ENCODE measurements at regions not wholly inside any gene's neighbourhood (a gene's known extent, or its start where the extent isn't known, plus 50 kb on each side); places are given as distances from the start of the nearest gene placed in this dataset.
A peak's percentile ranks its signal among the peaks of the same experiment; 100 is the strongest.

DNA sequence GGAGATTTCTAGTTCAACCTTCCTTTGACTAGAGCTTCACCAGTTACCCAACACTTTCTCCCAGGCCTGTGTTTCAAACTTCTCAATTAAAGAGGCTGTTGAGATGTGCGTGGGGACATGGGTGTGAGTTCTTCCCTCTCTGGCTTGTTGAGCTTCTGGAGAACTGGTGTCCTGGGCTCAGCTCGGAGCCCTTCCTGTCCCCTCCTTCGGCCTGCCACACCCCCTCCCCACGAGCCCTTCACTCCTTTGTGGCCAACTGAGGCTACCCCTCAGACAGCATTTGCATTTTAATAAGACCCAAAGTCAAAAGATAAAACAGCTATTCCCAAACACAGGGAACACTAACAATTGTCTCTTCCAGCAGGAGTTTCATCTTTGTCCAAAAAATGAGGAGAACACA lies 123.3 kb upstream of the MLN start:
- intact Hi-C loops (cut with DNase I): no loop called here
- no peak for DNase-seq

DNA sequence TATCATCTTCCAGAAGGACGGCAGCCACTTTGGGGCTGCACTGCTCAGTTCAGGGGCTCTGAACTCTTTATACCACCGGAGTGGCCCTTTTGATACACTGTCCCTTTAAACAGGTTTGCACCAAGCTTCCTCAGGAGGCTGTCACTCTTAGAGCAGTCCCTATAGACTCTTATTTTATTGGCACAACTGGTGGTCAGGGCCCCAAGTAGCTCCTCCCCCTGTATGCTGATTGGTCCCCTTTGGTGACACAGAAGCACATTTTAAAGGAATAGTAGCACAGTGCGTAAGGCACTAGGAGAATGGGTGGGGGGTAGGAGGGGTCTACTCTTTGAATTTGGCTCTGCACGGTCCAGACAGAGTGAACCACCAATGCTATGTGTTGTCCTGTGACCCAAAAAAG lies 122.6 kb upstream of the MLN start:
- intact Hi-C loops (cut with DNase I): no loop called here
- no peak for DNase-seq

DNA sequence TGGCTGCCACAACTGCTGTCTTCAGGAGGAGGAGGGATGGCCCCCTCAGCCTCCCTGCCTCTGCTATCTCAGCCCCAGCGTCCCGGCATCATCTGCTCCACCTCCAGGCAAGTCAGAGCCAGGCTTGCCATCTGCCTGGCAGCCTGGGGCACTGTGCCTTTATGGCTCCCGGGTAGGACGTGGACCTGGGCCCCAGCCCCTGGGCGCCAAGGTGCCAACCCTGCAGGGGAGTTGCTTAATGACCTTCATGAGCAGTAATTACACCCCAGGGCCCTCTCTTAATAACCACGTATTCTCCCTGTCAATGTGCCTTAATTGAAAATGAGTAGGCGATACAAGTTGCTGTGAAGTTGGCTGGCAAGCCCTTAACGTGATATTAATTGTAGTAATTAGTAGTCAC lies 122.1 kb upstream of the MLN start:
- intact Hi-C loops (cut with DNase I): no loop called here
- no peak for DNase-seq

DNA sequence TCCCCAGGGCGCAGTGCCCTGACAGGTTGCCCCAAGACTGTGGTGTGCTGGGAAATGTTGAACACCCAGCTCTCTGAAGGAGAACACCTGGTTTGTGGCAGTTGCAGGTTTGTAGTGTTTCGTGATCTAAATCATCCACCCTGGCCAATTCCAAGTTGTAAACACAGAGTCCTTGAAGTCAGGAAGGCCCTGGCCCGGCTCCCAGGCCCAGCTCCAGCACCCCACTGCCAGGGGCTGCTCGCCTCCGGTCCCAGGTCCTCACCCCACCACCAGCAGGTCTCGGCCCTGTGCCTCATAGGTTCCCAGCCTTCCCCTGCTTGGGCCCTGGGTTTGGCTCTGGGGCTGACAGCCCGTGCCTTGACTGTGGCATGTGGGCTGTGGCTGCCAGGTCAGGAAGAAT lies 121.4 kb upstream of the MLN start:
- intact Hi-C loops (cut with DNase I): no loop called here
- DNase-seq: no peak

DNA sequence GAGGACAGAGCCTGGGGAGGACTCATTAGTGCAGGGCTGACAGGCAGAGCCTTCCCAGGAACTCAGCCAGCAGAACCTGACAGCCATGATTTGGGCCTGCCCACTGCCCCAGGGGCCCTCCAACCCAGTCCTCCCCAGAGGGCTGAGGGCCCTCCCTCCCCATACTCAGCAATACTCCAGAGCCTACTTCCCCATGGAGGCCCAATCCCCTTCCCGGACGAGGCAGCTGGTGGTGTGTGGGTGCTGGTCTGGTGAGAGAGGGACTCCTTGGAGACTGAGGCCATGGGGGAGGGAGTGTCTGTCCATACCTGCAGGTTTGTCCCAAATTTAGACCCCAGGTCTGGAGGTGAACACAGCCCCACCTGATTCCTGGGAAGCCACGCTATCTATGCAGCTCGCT lies 120.9 kb upstream of the MLN start:
- DNase-seq: no peak
- intact Hi-C loops (cut with DNase I): no loop called here

DNA sequence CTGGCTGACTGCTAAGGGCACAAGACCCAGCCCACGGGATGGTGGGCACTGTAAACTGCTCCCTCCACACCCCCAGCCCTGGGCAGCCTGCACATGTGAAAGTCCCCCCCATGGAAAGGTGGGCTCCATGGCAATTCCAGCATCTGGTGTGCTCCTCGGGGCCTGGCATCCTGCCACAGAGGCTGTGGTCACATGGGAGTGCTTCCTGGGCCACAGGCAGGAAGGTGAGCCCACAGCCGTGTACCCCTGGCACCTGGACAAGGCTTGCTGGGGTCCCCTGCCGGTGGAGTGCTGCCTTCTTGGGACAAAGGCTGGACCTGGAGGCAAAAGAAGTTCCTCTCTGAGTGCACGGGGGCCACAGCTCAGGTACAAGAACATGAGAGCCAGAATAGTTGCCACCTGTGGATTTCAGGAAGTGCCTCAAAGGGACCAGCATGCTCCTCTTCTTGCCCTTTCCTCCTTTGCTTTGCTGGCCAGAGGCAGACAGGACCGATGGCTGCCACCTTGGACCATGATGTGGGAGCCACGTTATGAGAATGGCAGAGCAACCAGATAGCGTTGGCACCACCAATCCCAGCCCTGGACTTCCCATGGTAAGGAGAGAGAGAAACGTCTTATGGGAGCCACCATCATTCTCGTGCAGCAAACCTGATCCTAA lies 120.2 kb upstream of the MLN start:
- DNase-seq: no peak
- intact Hi-C loops (cut with DNase I): no loop called here

DNA sequence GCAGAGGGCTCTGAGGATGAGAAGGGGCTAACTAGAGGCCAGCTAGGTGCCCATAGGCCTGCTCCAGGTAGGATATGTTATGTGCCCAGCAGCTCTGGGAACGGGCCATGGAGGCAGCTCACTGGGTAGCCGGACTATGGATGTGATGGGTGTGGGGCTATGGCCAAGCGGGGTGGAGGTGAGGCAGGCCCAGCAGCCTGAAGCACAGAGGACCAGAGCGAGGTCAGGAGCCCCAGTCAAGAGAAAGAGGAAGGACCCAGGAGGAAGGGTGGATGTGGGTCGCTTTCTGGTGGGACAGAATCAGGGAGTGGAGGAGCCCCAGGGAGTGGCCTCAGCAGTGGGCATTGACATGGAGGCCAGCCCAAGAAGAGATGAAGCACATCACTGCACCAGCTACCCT lies 117.9 kb upstream of the MLN start:
- intact Hi-C loops (cut with DNase I): no loop called here
- no peak for DNase-seq

DNA sequence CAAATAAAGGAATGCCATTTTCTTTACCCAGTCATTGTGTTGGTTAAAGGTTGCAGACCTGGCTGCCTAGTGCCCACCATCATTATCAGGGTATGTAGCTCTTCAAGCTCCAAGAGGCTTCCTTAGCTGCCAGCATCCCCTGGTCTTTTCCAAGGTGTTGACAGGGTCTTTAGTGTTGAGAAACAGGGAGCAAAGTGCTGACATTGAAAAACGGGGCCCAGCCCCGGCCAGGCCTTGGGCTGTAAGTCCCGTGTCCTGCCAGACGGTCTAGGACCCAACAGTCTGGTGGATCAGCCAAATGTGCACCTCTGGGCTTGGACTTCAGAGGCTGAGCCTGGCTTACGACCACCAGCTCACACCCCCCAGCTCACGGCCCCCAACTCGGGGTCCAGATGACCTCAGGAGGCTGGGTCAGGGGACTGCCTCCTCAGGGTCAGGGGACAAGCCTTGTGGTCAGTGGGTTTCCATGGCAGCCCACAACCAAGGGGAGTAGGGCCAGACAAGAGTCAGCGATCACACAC lies 114.4 kb upstream of the MLN start:
- no peak for DNase-seq
- intact Hi-C loops (cut with DNase I): no loop called here

DNA sequence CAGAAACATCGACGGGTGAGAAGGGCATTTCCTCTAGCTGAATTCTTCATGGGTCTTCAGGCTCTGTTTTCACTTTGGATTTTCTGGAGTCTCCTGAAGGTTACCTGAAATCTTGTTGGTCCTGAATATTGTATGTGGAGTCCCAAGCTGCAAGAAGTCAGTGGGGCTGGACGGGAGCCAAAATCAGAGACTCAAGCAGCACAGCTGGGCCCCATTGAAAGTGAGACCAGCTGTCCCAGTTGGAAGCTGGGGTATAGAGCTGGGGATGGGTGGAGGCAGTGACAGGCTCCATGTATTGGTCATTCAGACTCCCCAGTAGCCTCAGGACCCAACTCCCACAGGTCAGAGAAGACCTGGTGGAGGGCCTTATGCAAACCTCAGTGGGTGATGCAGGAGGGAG lies 111.3 kb upstream of the MLN start:
- intact Hi-C loops (cut with DNase I): no loop called here
- peak in 3 of 42 donors; percentile 9 to 50 (median 15) for DNase-seq

DNA sequence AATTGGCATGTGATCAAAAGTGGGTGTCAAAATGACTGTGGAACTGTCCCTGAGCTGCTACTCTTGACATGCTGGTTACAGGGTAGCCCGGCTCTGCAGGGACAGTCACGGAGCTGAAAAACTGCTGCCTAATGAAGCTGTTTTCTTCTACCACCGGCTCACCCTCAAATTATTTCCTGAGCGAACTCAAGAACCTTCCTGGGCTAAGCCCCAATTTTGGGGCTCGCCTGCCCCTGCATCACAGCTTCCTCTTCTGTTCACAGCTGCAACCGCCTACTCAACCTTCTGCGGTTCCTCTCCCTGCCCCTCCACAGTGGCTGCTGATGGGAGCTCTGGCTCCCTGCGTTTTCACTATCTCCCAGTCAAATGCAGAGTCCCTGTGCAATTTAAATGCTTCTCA lies 110.8 kb upstream of the MLN start:
- peak in 33 of 42 donors; percentile 12 to 75 (median 38) for DNase-seq

DNA sequence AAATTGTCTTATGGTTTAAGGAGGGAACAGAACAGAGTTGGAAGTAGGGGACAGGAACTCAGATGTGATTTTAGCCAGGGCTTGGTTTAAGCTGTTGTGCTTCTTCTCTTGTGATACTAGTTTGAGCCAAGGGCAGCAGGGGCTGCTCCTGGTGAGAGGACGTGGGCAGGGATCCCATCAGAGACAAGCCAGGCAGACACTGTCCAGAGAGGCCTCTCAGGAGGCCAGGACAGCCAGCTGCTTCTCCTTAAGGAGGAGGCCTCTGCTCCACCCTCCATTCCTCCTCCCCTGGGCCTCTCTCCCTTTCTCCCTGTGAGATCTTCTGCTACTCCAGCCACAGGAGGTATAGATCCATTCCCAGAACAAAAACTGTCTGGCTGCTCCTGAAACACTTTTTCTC lies 108.4 kb upstream of the MLN start:
- intact Hi-C loops (cut with DNase I): no loop called here
- no peak for DNase-seq

More for the DNA sequence above, 110.8 kb upstream of the MLN start:
- intact Hi-C loops (cut with DNase I): no loop called here

DNA sequence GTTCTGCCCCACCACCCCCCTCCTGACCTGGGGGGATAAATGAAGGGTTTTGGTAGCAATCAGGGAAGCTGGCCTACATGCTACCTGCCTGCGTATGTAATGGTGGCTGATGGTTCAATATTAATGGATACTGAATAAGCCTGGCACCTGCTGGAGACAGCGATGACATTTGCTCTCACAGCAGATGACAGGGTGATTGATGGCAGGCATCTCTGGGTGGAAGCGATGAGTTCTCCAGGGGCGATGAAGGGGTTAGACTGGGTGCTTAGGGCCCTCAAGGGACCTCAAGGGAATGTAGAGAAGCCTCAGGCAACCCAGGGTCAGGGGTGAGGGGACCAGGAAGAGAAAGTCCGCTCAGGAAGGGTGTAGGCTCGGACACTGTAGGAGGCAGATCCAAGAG lies 107.7 kb upstream of the MLN start:
- intact Hi-C loops (cut with DNase I): no loop called here
- no peak for DNase-seq

DNA sequence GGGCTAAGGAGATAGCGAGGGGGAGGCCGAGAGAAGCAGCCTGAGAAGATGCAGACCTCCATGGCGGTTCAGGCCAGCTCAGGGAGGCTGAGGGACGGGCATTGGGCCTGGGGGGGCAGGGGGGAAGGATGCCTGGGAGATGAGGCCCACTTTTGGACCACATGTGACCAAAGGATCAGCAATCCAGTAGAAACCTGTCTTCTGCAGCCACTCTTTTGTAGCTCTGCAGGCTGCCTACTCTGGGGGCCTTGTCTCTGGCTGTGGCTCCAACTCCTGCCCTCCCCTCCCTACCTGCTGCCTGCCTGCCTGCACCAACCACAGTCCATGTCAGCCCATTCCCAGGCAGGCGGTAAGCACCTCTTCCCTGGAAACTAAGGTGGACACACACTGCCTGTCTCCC lies 106.8 kb upstream of the MLN start:
- intact Hi-C loops (cut with DNase I): no loop called here
- no peak for DNase-seq

DNA sequence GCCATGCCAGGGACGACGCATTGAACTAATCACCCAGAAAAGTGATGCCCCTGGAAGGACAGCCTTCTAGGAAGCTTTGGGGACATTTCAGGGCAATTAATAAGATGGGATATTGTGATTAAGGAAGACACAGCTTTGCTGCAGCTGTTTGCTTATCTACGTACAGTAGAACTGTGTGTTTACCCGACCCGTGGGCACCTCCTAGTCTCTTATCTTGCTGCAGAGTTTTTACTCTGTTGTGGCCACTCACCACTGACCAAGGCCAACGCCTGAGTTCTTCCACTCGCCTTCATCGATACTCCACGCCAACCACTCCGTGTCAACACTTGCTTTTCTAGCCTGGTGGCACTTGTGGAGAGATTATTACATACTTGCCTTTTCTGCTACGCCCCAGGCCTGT lies 105.9 kb upstream of the MLN start:
- no peak for DNase-seq
- intact Hi-C loops (cut with DNase I): no loop called here

DNA sequence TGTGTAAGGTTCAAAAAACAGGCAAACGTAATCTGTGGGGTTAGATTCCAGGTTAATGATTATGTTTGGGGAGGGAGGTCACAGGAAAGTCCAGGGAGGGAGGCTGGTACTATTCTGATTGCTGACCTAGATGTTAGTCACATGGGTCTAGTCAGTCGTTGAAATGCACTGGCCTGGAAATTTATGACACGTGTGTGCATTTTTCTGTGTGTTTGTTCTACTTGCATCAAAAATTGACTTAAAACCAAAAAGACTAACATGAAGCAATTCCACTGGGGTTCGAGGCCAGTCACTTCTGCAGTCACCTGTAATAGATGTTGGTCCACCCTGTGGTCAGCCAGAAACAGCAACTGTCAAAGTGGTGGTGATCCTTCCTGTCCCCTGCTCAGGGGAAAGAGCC lies 104.2 kb upstream of the MLN start:
- DNase-seq: no peak

DNA sequence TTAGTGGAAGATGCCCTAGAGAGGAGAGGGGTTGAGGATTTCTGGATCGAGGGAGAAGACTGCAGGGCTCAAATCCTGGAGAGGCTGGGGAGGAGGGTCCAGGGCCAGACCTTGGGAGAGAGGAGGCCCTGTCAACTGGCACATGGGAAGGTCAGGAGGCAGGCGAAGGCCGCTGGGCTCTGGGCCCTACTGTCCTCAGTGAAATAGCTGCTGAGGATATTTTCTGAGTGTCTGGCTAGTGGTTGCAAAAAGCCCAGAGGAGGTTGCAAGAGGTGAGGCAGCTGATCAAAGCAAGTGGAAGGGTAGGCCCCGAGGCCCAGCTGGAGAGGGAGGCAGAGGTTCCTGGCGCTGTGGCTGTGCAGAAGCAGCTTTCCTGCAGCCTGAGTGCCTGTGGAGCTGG lies 103.4 kb upstream of the MLN start:
- no peak for DNase-seq
- intact Hi-C loops (cut with DNase I): no loop called here

More for the DNA sequence above, 104.2 kb upstream of the MLN start:
- intact Hi-C loops (cut with DNase I): no loop called here

DNA sequence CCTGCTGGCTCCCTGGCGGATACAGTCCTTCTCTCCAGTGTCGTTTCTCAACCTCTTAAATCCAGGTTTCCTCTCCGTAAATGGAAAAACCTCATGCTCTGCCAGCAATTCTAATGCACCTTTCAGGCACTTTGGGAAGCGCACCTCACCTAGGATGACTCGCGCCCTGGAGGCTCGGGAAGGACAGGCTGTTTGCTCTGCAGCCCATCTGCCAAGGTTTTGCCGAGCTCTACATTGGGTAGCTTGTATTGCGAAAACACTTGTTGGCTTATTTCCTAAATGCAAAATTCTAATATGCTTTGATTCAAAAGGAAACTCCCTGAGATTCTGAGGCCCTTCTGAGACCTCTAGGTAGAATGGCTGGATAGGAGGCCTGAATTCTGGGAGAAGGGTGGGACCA lies 102.6 kb upstream of the MLN start:
- intact Hi-C loops (cut with DNase I): no loop called here
- no peak for DNase-seq

DNA sequence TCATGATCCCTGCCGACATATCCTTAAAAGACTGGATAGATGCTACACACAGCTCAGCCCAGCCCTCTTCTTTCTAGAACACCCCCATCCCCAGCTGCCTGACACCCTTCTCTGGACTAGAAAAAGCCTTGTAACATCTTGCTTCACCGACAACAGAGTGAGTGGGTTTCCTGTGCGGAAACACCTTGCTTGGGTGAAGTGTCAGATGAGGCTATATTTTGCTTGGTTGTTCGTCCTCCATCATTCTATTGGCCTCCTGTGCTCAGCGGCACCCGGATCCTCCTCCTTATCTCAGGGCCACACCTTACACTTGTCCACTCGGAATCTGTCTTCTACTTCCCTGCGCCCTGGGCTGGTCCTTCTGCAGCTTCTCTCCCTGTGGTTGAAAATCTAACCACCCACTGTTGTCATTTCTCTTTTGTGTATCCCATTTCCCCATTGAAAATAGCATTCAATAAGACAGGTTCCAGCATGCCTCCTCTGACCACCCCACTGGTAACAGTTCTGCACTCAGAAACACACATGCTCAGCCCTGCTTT lies 101.3 kb upstream of the MLN start:
- intact Hi-C loops (cut with DNase I): no loop called here

DNA sequence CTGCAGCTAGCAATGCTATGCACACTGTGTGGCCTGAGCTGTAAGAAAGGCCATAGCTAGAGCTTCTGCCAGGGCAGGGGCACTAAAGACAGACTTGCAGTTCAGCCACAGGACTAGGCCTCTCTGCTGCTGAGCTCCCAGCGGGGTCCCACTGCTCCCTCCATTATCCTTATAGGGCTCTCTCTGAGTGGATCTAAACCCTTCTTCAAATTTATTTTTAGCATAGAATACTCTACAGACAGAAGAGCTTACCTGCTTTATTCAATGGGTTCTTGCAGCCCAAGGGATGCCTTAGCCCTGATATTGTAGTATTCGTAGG lies 100.9 kb upstream of the MLN start:
- intact Hi-C loops (cut with DNase I): no loop called here

More for the DNA sequence above, 101.3 kb upstream of the MLN start:
- no peak for DNase-seq

DNA sequence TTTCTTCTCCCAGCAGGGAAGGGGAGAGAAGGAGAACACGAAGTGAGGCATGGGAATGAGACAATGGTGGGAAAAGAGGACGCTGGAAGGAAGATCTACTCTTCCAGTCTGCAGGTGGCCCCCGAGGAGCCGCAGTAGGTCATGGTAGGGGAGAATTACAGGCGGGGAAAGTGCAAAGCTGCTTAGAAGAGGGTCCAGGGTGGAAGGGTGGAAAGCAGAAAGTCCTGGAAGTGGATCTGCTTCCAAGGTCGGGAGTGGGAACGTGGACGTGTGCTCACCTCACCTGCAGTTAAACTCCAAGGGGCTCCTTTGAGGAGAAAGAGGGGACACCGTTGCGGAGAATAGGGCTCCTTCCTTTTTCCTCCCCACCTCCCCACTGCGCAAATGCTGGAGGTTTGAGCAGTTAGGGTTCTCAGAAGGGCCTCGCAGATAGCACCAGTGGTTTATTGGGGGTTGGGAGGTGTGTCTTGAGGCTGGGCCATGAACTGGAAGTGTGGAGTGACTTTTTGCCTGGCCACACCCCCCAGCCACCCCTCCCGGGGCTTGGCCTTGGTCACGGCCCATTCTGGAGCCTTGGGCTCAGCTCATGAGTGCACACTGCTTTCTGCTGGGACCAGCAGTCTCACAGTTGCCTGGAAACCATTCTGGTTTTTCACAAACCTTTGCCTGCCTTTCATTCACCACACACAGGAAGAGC lies 100.4 kb upstream of the MLN start:
- intact Hi-C loops (cut with DNase I): no loop called here
- peak in 8 of 42 donors; percentile 6 to 39 (median 16) for DNase-seq

More for the DNA sequence above, 100.9 kb upstream of the MLN start:
- DNase-seq: no peak

DNA sequence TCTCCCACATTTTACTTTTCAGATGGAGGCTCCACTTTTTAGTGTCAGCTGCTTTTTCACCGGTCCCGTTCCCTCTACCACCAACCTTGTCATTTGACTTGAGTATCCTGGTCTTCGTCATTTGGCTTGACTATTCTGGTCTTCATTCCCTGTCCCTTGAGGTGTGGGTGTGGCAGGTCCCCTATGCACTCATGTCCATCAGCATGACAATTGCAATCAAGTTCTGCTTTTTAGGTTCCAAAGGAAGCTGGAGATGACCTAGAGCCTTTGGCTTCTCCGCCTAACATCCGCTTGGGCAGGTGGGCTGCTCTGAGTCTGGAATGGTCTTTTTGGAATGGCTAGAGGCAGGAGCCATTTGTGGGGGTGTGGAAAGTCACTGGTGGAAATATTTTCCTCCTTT lies 99.8 kb upstream of the MLN start:
- intact Hi-C loops (cut with DNase I): no loop called here
- no peak for DNase-seq
